22Rv1 (cell line): ENCODE measurements at regions not wholly inside any gene's neighbourhood (a gene's known extent, or its start where the extent isn't known, plus 50 kb on each side); places are given as distances from the start of the nearest gene placed in this dataset.

Experiments
- ZFX ChIP-seq: fragments of 450-650 bp; IDR thresholded peaks from 2 replicates; pipeline ENCODE4 v1.6.1; 2017; ENCODE audit warnings: antibody characterized with exemption, borderline replicate concordance
- TF ChIP-seq, protein P1 (sequence below): fragments of 450-650 bp; IDR thresholded peaks from 2 replicates; pipeline ENCODE4 v1.5.1; 2017; ENCODE audit warnings: mild to moderate bottlenecking

- TF ChIP-seq, protein P1, sequence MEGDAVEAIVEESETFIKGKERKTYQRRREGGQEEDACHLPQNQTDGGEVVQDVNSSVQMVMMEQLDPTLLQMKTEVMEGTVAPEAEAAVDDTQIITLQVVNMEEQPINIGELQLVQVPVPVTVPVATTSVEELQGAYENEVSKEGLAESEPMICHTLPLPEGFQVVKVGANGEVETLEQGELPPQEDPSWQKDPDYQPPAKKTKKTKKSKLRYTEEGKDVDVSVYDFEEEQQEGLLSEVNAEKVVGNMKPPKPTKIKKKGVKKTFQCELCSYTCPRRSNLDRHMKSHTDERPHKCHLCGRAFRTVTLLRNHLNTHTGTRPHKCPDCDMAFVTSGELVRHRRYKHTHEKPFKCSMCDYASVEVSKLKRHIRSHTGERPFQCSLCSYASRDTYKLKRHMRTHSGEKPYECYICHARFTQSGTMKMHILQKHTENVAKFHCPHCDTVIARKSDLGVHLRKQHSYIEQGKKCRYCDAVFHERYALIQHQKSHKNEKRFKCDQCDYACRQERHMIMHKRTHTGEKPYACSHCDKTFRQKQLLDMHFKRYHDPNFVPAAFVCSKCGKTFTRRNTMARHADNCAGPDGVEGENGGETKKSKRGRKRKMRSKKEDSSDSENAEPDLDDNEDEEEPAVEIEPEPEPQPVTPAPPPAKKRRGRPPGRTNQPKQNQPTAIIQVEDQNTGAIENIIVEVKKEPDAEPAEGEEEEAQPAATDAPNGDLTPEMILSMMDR, result peak; percentile 41
- no peak for TF ChIP-seq ZFX
Measured at GRCh38 chr2:175282300-175282699, 100.8 kb upstream of the ATP5MC3 start.
